Activated B cell treated with CpG ODN at 0.5 μM for 24 hours (primary cell): ENCODE measurements at regions not wholly inside any gene's neighbourhood (a gene's known extent, or its start where the extent isn't known, plus 50 kb on each side); places are given as distances from the start of the nearest gene placed in this dataset.
"Not testable (repeated sequence)": the region's sequence is repeated elsewhere in the genome, so short reads cannot be mapped to it uniquely, and the experiment has no call there.

Source experiments
- ATAC-seq: fragments of 200-7000 bp; cut with Tn5 transposase; one replicate; pipeline ENCODE4 v1.10.0; 2021; ENCODE audit warnings: low read depth, mild to moderate bottlenecking, moderate library complexity
- CTCF ChIA-PET: fragments of 350-600 bp; sonication (Branson Sonifier 250); formaldehyde crosslinking; loops from one replicate; lab custom pipeline; 2021; ENCODE audit warnings: antibody characterized with exemption; lab: Charles Lee
- POLR2A ChIA-PET: fragments of 350-600 bp; sonication (Branson Sonifier 250); formaldehyde crosslinking; loops from one replicate; lab custom pipeline; 2021; ENCODE audit warnings: antibody characterized with exemption; lab: Charles Lee
- DNase-seq: peaks from one replicate; pipeline ENCODE4 v3.0.0; 2022
- H3K27ac Mint-ChIP-seq: one replicate; pipeline ENCODE4 v1.8.0; 2020; ENCODE audit warnings: mixed read lengths
- H3K27me3 Mint-ChIP-seq: one replicate; pipeline ENCODE4 v1.8.0; 2021; ENCODE audit warnings: mixed read lengths
- H3K36me3 Mint-ChIP-seq: one replicate; pipeline ENCODE4 v1.8.0; 2021; ENCODE audit warnings: low read depth, mixed read lengths
- H3K4me1 Mint-ChIP-seq: one replicate; pipeline ENCODE4 v1.8.0; 2021; ENCODE audit warnings: mixed read lengths
- H3K4me3 Mint-ChIP-seq: one replicate; pipeline ENCODE4 v1.8.0; 2020; ENCODE audit warnings: mild to moderate bottlenecking, mixed read lengths
- H3K9me3 Mint-ChIP-seq: one replicate; pipeline ENCODE4 v1.8.0; 2020; ENCODE audit warnings: mixed read lengths
- CTCF ChIP-seq: fragments of 200-600 bp; IDR thresholded peaks from one replicate; pipeline ENCODE4 v1.8.0; 2022; ENCODE audit warnings: antibody characterized with exemption, mild to moderate bottlenecking
- intact Hi-C: fragments of 100-400 bp; cut with micrococcal nuclease; formaldehyde crosslinking; loops from one replicate; pipeline ENCODE4 v1.15.1; 2024

- Mint-ChIP-seq H3K9me3 (no peaks in the 10 kb centered on the region), H3K27ac (no peak overlapping the region), H3K4me1 (no peaks in the 10 kb centered on the region), H3K27me3 (peaks cover 21% of the 10 kb centered on the region), H3K36me3 (no peaks in the 10 kb centered on the region), H3K4me3 (no peak overlapping the region)
- DNase-seq (no peak), ATAC-seq (no peak)
- intact Hi-C loops, result no loop called here
- ChIA-PET POLR2A (no interaction called here), CTCF (no interaction called here)
- TF ChIP-seq CTCF, result no peak
Measured at GRCh38 chr12:131386167-131386521, 324.7 kb upstream of the SFSWAP start.

- no peak for TF ChIP-seq CTCF
- ATAC-seq (no peak), DNase-seq (no peak)
- POLR2A ChIA-PET, result no interaction called here
- CTCF ChIA-PET, result no interaction called here
- H3K27me3 Mint-ChIP-seq, result peaks cover 19% of the 10 kb centered on the region
- H3K9me3 Mint-ChIP-seq, result no peaks in the 10 kb centered on the region
- no peak overlapping the region for H3K4me3 Mint-ChIP-seq
- no peak overlapping the region for H3K27ac Mint-ChIP-seq
- no peaks in the 10 kb centered on the region for H3K4me1 Mint-ChIP-seq
- no peaks in the 10 kb centered on the region for H3K36me3 Mint-ChIP-seq
- intact Hi-C loops, result no loop called here
Measured at GRCh38 chr12:131386781-131387180, 324.1 kb upstream of the SFSWAP start.

- ChIA-PET CTCF (no interaction called here), POLR2A (no interaction called here)
- intact Hi-C loops, result no loop called here
- TF ChIP-seq CTCF, result no peak
- no peak overlapping the region for H3K4me3 Mint-ChIP-seq
- no peak overlapping the region for H3K27ac Mint-ChIP-seq
- ATAC-seq, result no peak
- no peaks in the 10 kb centered on the region for H3K36me3 Mint-ChIP-seq
- no peaks in the 10 kb centered on the region for H3K4me1 Mint-ChIP-seq
- DNase-seq, result no peak
- no peaks in the 10 kb centered on the region for H3K9me3 Mint-ChIP-seq
- H3K27me3 Mint-ChIP-seq, result peaks cover 19% of the 10 kb centered on the region
Measured at GRCh38 chr12:131387281-131388163, 323.4 kb upstream of the SFSWAP start.

- H3K4me1 Mint-ChIP-seq, H3K27ac Mint-ChIP-seq, ATAC-seq, CTCF ChIA-PET, H3K36me3 Mint-ChIP-seq, intact Hi-C loops, DNase-seq, H3K4me3 Mint-ChIP-seq, H3K9me3 Mint-ChIP-seq, POLR2A ChIA-PET: not testable (repeated sequence)
- peaks cover 17% of the 10 kb centered on the region for H3K27me3 Mint-ChIP-seq
Measured at GRCh38 chr12:131388164-131389053, 322.5 kb upstream of the SFSWAP start.

GRCh38 chr12:131389054-131390013, 321.6 kb upstream of the SFSWAP start:
- intact Hi-C loops, result no loop called here
- Mint-ChIP-seq H3K4me1 (no peaks in the 10 kb centered on the region), H3K9me3 (no peaks in the 10 kb centered on the region), H3K36me3 (no peaks in the 10 kb centered on the region), H3K4me3 (no peak overlapping the region), H3K27ac (no peak overlapping the region), H3K27me3 (peaks cover 14% of the 10 kb centered on the region)
- DNase-seq (no peak), ATAC-seq (no peak)
- CTCF ChIA-PET, result no interaction called here
- POLR2A ChIA-PET, result no interaction called here
- TF ChIP-seq CTCF, result no peak
